Caco-2 (cell line): ENCODE measurements at regions not wholly inside any gene's neighbourhood (a gene's known extent, or its start where the extent isn't known, plus 50 kb on each side); places are given as distances from the start of the nearest gene placed in this dataset.
A peak's percentile ranks its signal among the peaks of the same experiment; 100 is the strongest.
"Not testable (repeated sequence)": the region's sequence is repeated elsewhere in the genome, so short reads cannot be mapped to it uniquely, and the experiment has no call there.

Experiments
- BruUV-seq: library from RNA; stranded (reverse); fragments of 400-500 nt; replicated peaks from 2 replicates; lab custom pipeline; 2021; lab: Mats Ljungman, UMichigan
- CTCF ChIA-PET: fragments of 300-600 bp; sonication (Branson Sonifier 250); formaldehyde crosslinking; loops from one replicate; lab custom pipeline; 2022; ENCODE audit warnings: antibody characterized with exemption; lab: Charles Lee
- POLR2A ChIA-PET: fragments of 300-600 bp; sonication (Branson Sonifier 250); formaldehyde crosslinking; loops from one replicate; lab custom pipeline; 2022; ENCODE audit warnings: antibody characterized with exemption; lab: Charles Lee
- DNase-seq, 2 experiments: peaks; one replicate each; pipeline versions ENCODE4 v3.0.0 to v3.0.0-alpha.2; 2020 to 2022
- H3K27me3 ChIP-seq: replicated peaks from 2 replicates; pipeline ENCODE4 v1.6.0; 2011; ENCODE audit warnings: low read length; ENCODE audit not compliant: control insufficient read depth, insufficient read depth
- H3K36me3 ChIP-seq: 2 replicates; pipeline ENCODE4 v1.5.1; 2011; ENCODE audit warnings: low read length; ENCODE audit not compliant: control insufficient read depth, insufficient read depth
- H3K4me1 ChIP-seq: fragments of 250-450 bp; sonication (Bioruptor Pico); 2 replicates; pipeline ENCODE4 v1.5.1; 2020; ENCODE audit warnings: mild to moderate bottlenecking
- H3K4me3 ChIP-seq: 2 replicates; pipeline ENCODE4 v1.5.1; 2011; ENCODE audit warnings: low read depth, mild to moderate bottlenecking, control low read depth, low read length
- H3K9me3 ChIP-seq: fragments of 250-450 bp; sonication (Bioruptor Pico); 2 replicates; pipeline ENCODE4 v1.5.1; 2020; ENCODE audit warnings: mild to moderate bottlenecking, moderate library complexity
- H3K27ac Mint-ChIP-seq: one replicate; pipeline ENCODE4 v1.8.0; 2022; ENCODE audit warnings: mixed read lengths; ENCODE audit not compliant: unreplicated experiment
- H3K27me3 Mint-ChIP-seq: one replicate; pipeline ENCODE4 v1.8.0; 2022; ENCODE audit warnings: mixed read lengths; ENCODE audit not compliant: insufficient read depth, unreplicated experiment
- H3K36me3 Mint-ChIP-seq: one replicate; pipeline ENCODE4 v1.8.0; 2022; ENCODE audit warnings: mild to moderate bottlenecking, mixed read lengths; ENCODE audit not compliant: insufficient read depth, unreplicated experiment
- H3K4me1 Mint-ChIP-seq: one replicate; pipeline ENCODE4 v1.8.0; 2022; ENCODE audit warnings: low read depth, mixed read lengths; ENCODE audit not compliant: unreplicated experiment
- H3K4me3 Mint-ChIP-seq: one replicate; pipeline ENCODE4 v1.8.0; 2022; ENCODE audit warnings: mild to moderate bottlenecking, moderate library complexity, mixed read lengths; ENCODE audit not compliant: unreplicated experiment
- H3K9me3 Mint-ChIP-seq: one replicate; pipeline ENCODE4 v1.8.0; 2022; ENCODE audit warnings: mixed read lengths; ENCODE audit not compliant: unreplicated experiment
- intact Hi-C: fragments of 100-400 bp; cut with micrococcal nuclease; formaldehyde crosslinking; loops from one replicate; pipeline ENCODE4 v1.10.0; 2022; ENCODE audit not compliant: unreplicated experiment

GRCh38 chr2:111365986-111366640 lies 245.4 kb downstream of the BCL2L11 start:
- H3K36me3 ChIP-seq, intact Hi-C loops, H3K4me3 Mint-ChIP-seq, H3K4me1 Mint-ChIP-seq, POLR2A ChIA-PET, H3K4me3 ChIP-seq, H3K27ac Mint-ChIP-seq, H3K9me3 Mint-ChIP-seq, H3K27me3 Mint-ChIP-seq, H3K27me3 ChIP-seq, H3K36me3 Mint-ChIP-seq, BruUV-seq, DNase-seq, H3K9me3 ChIP-seq, H3K4me1 ChIP-seq, CTCF ChIA-PET: not testable (repeated sequence)

GRCh38 chr2:111366641-111367029 lies 245.9 kb downstream of the BCL2L11 start:
- H3K27me3 Mint-ChIP-seq, H3K4me3 ChIP-seq, CTCF ChIA-PET, H3K27me3 ChIP-seq, intact Hi-C loops, BruUV-seq, H3K9me3 Mint-ChIP-seq, H3K36me3 ChIP-seq, H3K4me3 Mint-ChIP-seq, DNase-seq, H3K9me3 ChIP-seq, H3K36me3 Mint-ChIP-seq, H3K27ac Mint-ChIP-seq, H3K4me1 ChIP-seq, H3K4me1 Mint-ChIP-seq, POLR2A ChIA-PET: not testable (repeated sequence)

- H3K27me3 Mint-ChIP-seq, CTCF ChIA-PET, H3K36me3 ChIP-seq, DNase-seq, H3K9me3 Mint-ChIP-seq, intact Hi-C loops, H3K4me1 ChIP-seq, H3K4me1 Mint-ChIP-seq, H3K9me3 ChIP-seq, H3K4me3 Mint-ChIP-seq, H3K27ac Mint-ChIP-seq, H3K27me3 ChIP-seq, H3K4me3 ChIP-seq, POLR2A ChIA-PET, BruUV-seq, H3K36me3 Mint-ChIP-seq: not testable (repeated sequence)
These were observed 246.4 kb downstream of the BCL2L11 start for GRCh38 chr2:111367080-111367479.

- POLR2A ChIA-PET, H3K36me3 Mint-ChIP-seq, H3K9me3 ChIP-seq, H3K27me3 Mint-ChIP-seq, H3K4me3 Mint-ChIP-seq, intact Hi-C loops, H3K4me1 Mint-ChIP-seq, BruUV-seq, H3K9me3 Mint-ChIP-seq, H3K27ac Mint-ChIP-seq, CTCF ChIA-PET, H3K27me3 ChIP-seq, H3K4me1 ChIP-seq, H3K36me3 ChIP-seq, H3K4me3 ChIP-seq: not testable (repeated sequence)
- peak in 1 of 2 experiments; percentile 3 for DNase-seq
These were observed 247.2 kb downstream of the BCL2L11 start for GRCh38 chr2:111367871-111368270.

DNA sequence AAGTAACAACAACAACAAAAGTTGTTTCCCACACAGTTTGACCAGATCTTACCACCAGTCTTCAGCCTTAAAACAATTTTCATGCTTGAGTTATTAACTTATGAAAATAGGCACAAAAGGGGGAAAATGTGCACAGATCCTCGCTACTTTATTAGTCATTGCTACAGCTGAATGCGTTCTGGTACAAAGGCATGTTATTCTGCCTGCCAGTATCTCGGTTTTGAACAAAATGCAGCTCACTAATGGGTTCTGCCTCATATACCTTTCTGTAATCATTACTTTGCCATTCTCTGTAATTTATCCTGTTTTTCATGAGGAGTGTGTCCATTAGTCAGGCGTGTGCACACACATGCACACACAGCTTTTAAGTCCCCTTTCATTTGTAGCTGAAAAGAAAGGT lies 247.6 kb downstream of the BCL2L11 start:
- H3K4me1 ChIP-seq, intact Hi-C loops, H3K36me3 ChIP-seq, H3K36me3 Mint-ChIP-seq, H3K4me1 Mint-ChIP-seq, POLR2A ChIA-PET, H3K27ac Mint-ChIP-seq, BruUV-seq, H3K27me3 ChIP-seq, H3K9me3 Mint-ChIP-seq, H3K9me3 ChIP-seq, CTCF ChIA-PET, H3K4me3 ChIP-seq, DNase-seq, H3K27me3 Mint-ChIP-seq, H3K4me3 Mint-ChIP-seq: not testable (repeated sequence)

- intact Hi-C loops, POLR2A ChIA-PET, H3K27me3 Mint-ChIP-seq: not testable (repeated sequence)
These were observed 252.3 kb downstream of the BCL2L11 start for GRCh38 chr2:111373060-111373459.

GRCh38 chr2:111373989-111374388 lies 253.3 kb downstream of the BCL2L11 start:
- H3K27me3 Mint-ChIP-seq, H3K4me3 Mint-ChIP-seq, H3K4me3 ChIP-seq, H3K4me1 Mint-ChIP-seq, H3K9me3 ChIP-seq, H3K36me3 ChIP-seq, intact Hi-C loops, H3K36me3 Mint-ChIP-seq, BruUV-seq, H3K27me3 ChIP-seq, POLR2A ChIA-PET, H3K27ac Mint-ChIP-seq, H3K9me3 Mint-ChIP-seq, CTCF ChIA-PET, H3K4me1 ChIP-seq, DNase-seq: not testable (repeated sequence)

More at GRCh38 chr2:111373060-111373459, 252.3 kb downstream of the BCL2L11 start:
- H3K36me3 ChIP-seq, H3K36me3 Mint-ChIP-seq, DNase-seq, H3K27ac Mint-ChIP-seq, CTCF ChIA-PET, H3K27me3 ChIP-seq, H3K9me3 ChIP-seq, H3K4me1 ChIP-seq, H3K4me3 Mint-ChIP-seq, H3K9me3 Mint-ChIP-seq, H3K4me1 Mint-ChIP-seq, H3K4me3 ChIP-seq, BruUV-seq: not testable (repeated sequence)
